HCT116 (cell line): ENCODE measurements at regions not wholly inside any gene's neighbourhood (a gene's known extent, or its start where the extent isn't known, plus 50 kb on each side); places are given as distances from the start of the nearest gene placed in this dataset.

Experiments used
- ATAC-seq: fragments of 200-7000 bp; cut with Tn5 transposase; 2 replicates; pipeline ENCODE4 v1.9.1; 2020; ENCODE audit warnings: mild to moderate bottlenecking, moderate library complexity
- BruUV-seq: library from RNA; stranded (reverse); fragments of 400-500 nt; replicated peaks from 2 replicates; lab custom pipeline; 2021; lab: Mats Ljungman, UMichigan
- CTCF ChIA-PET: fragments of 300-600 bp; sonication (Branson Sonifier 250); formaldehyde crosslinking; loops from one replicate; lab custom pipeline; 2021; ENCODE audit warnings: antibody characterized with exemption; lab: Charles Lee
- POLR2A ChIA-PET: fragments of 300-600, 350-600 bp; sonication (Branson Sonifier 250); formaldehyde crosslinking; loops from one replicate; lab custom pipeline; 2021; ENCODE audit warnings: antibody characterized with exemption; lab: Charles Lee
- RAD21 ChIA-PET, 2 experiments: fragments of 300-600 bp; sonication (Branson Sonifier 250); formaldehyde crosslinking; loops; one replicate each; lab custom pipeline; 2023; ENCODE audit warnings: low total read pairs in 2 of 2; ENCODE audit not compliant: uncharacterized antibody in 2 of 2, unreplicated experiment in 2 of 2, low non-redundant PET in 1 of 2; lab: Charles Lee
- DNase-seq: peaks from one replicate; pipeline ENCODE4 v3.0.0-alpha.2; 2010; ENCODE audit warnings: low read depth, low spot score
- H2AFZ ChIP-seq: fragments of 200-600 bp; shearing (Covaris generic), sonication (generic); 2 replicates; pipeline ENCODE4 v1.6.1; 2017; ENCODE audit warnings: low read depth, mixed run types, mixed read lengths, antibody characterized with exemption, low read length; ENCODE audit not compliant: poor library complexity, severe bottlenecking
- H3K27ac ChIP-seq: 2 replicates; pipeline ENCODE4 v1.5.1; 2012; ENCODE audit warnings: low read depth, low read length
- H3K27me3 ChIP-seq: fragments of 200-600 bp; sonication (generic); 2 replicates; pipeline ENCODE4 v1.6.1; 2016; ENCODE audit warnings: mixed run types, low read length, mixed read lengths; ENCODE audit not compliant: insufficient read depth
- H3K36me3 ChIP-seq, 2 experiments: fragments of 200-500 bp in 1 of 2; fragments of 200-600 bp in 1 of 2; sonication (Bioruptor generic) in 1 of 2; sonication (generic) in 1 of 2; 2 replicates each; pipeline versions ENCODE4 v1.5.1 to v1.6.1; 2014 to 2016; ENCODE audit warnings: low read length in 2 of 2, inconsistent platforms in 1 of 2, mixed read lengths in 1 of 2, mixed run types in 1 of 2; ENCODE audit not compliant: insufficient read depth in 2 of 2, control insufficient read depth in 1 of 2
- H3K4me1 ChIP-seq, 2 experiments: fragments of 200-600 bp in 1 of 2; sonication (generic) in 1 of 2; 2 replicates each; pipeline versions ENCODE4 v1.5.1 to v1.6.1; 2012 to 2017; ENCODE audit warnings: low read length in 2 of 2, inconsistent platforms in 1 of 2, mild to moderate bottlenecking in 1 of 2, mixed read lengths in 1 of 2, mixed run types in 1 of 2, moderate library complexity in 1 of 2; ENCODE audit not compliant: insufficient read depth in 2 of 2, control insufficient read depth in 1 of 2
- H3K4me2 ChIP-seq: fragments of 200-600 bp; sonication (generic); 2 replicates; pipeline ENCODE4 v1.6.1; 2017; ENCODE audit warnings: mixed run types, low read length, mixed read lengths
- H3K4me3 ChIP-seq, 2 experiments: fragments of 200-600 bp in 1 of 2; sonication (generic) in 1 of 2; replicated peaks in 1 of 2; 2 replicates each; pipeline ENCODE4 v1.5.1; 2011 to 2016; ENCODE audit warnings: low read length in 2 of 2, control low read depth in 1 of 2, low read depth in 1 of 2, mild to moderate bottlenecking in 1 of 2, mixed read lengths in 1 of 2, mixed run types in 1 of 2
- H3K79me2 ChIP-seq: fragments of 200-600 bp; sonication (generic); 2 replicates; pipeline ENCODE4 v1.6.1; 2017; ENCODE audit warnings: mild to moderate bottlenecking, mixed run types, low read length, moderate library complexity, mixed read lengths; ENCODE audit not compliant: insufficient read depth
- H3K9ac ChIP-seq: fragments of 200-600 bp; sonication (generic); 2 replicates; pipeline ENCODE4 v1.6.1; 2016; ENCODE audit warnings: low read length, mixed read lengths
- H3K9me2 ChIP-seq: fragments of 200-600 bp; sonication (generic), shearing (Covaris generic); 2 replicates; pipeline ENCODE4 v1.6.1; 2017; ENCODE audit warnings: mixed run types, mild to moderate bottlenecking, moderate library complexity; ENCODE audit not compliant: insufficient read depth
- H3K9me3 ChIP-seq, 2 experiments: fragments of 200-500 bp in 1 of 2; fragments of 200-600 bp in 1 of 2; sonication (Bioruptor generic) in 1 of 2; sonication (generic) in 1 of 2; 2 replicates each; pipeline ENCODE4 v1.6.1; 2014 to 2017; ENCODE audit warnings: low read length in 2 of 2, mixed read lengths in 2 of 2, inconsistent platforms in 1 of 2, low read depth in 1 of 2, mild to moderate bottlenecking in 1 of 2, mixed run types in 1 of 2, moderate library complexity in 1 of 2; ENCODE audit not compliant: control insufficient read depth in 1 of 2, insufficient read depth in 1 of 2
- H4K20me1 ChIP-seq: fragments of 200-600 bp; sonication (generic), shearing (Covaris generic); 2 replicates; pipeline ENCODE4 v1.6.1; 2017; ENCODE audit warnings: mixed run types, mild to moderate bottlenecking, moderate library complexity; ENCODE audit not compliant: insufficient read depth
- ATF3 ChIP-seq: IDR thresholded peaks from 2 replicates; pipeline ENCODE4 v1.6.1; 2012
- CEBPB ChIP-seq: IDR thresholded peaks from 2 replicates; pipeline ENCODE4 v1.6.1; 2012; ENCODE audit warnings: low read depth
- CTCF ChIP-seq, 3 experiments: fragments of 200-600 bp in 1 of 3; sonication (generic) in 1 of 3; IDR thresholded peaks in 2 of 3; conservative IDR thresholded peaks in 1 of 3; 2 replicates each; pipeline ENCODE4 v1.5.1; 2012 to 2017; ENCODE audit warnings: low read depth in 2 of 3, low read length in 2 of 3, antibody characterized with exemption in 1 of 3, borderline replicate concordance in 1 of 3, control low read depth in 1 of 3, mild to moderate bottlenecking in 1 of 3, mixed read lengths in 1 of 3, mixed run types in 1 of 3, moderate library complexity in 1 of 3; ENCODE audit not compliant: insufficient read depth in 1 of 3
- ELF1 ChIP-seq: IDR thresholded peaks from 2 replicates; pipeline ENCODE4 v1.6.1; 2012; ENCODE audit warnings: low read depth, borderline replicate concordance
- EZH2 ChIP-seq: fragments of 200-600 bp; sonication (generic); IDR thresholded peaks from 2 replicates; pipeline ENCODE4 v1.6.1; 2017; ENCODE audit warnings: antibody characterized with exemption, mixed run types
- EZH2phosphoT487 ChIP-seq: fragments of 200-600 bp; IDR thresholded peaks from 2 replicates; pipeline ENCODE4 v1.6.1; 2018; ENCODE audit warnings: antibody characterized with exemption, borderline replicate concordance
- JUND ChIP-seq: IDR thresholded peaks from 2 replicates; pipeline ENCODE4 v1.6.1; 2012
- POLR2A ChIP-seq: IDR thresholded peaks from 2 replicates; pipeline ENCODE4 v1.7.0; 2011; ENCODE audit warnings: borderline replicate concordance; ENCODE audit not compliant: insufficient read depth, insufficient read length; ENCODE audit errors: extremely low read depth
- POLR2AphosphoS5 ChIP-seq: IDR thresholded peaks from 2 replicates; pipeline ENCODE4 v1.6.1; 2011; ENCODE audit warnings: mild to moderate bottlenecking, low read depth, low read length, moderate library complexity
- SIN3A ChIP-seq: IDR thresholded peaks from 2 replicates; pipeline ENCODE4 v1.6.1; 2012; ENCODE audit warnings: low read depth
- SRF ChIP-seq: IDR thresholded peaks from 2 replicates; pipeline ENCODE4 v1.6.1; 2012; ENCODE audit warnings: low read depth
- YY1 ChIP-seq: IDR thresholded peaks from 2 replicates; pipeline ENCODE4 v1.6.1; 2011; ENCODE audit warnings: low read length, low read depth, moderate library complexity, mild to moderate bottlenecking; ENCODE audit not compliant: insufficient replicate concordance; ENCODE audit errors: extremely low read depth
- ZNF274 ChIP-seq: fragments of 200-500 bp; sonication (Bioruptor generic); IDR thresholded peaks from 2 replicates; pipeline ENCODE4 v1.6.1; 2014; ENCODE audit warnings: mild to moderate bottlenecking, low read depth, low read length, inconsistent platforms
- intact Hi-C: fragments of 100-400 bp; cut with micrococcal nuclease; formaldehyde crosslinking; loops from 2 replicates; pipeline ENCODE4 v1.10.0; 2022

DNA sequence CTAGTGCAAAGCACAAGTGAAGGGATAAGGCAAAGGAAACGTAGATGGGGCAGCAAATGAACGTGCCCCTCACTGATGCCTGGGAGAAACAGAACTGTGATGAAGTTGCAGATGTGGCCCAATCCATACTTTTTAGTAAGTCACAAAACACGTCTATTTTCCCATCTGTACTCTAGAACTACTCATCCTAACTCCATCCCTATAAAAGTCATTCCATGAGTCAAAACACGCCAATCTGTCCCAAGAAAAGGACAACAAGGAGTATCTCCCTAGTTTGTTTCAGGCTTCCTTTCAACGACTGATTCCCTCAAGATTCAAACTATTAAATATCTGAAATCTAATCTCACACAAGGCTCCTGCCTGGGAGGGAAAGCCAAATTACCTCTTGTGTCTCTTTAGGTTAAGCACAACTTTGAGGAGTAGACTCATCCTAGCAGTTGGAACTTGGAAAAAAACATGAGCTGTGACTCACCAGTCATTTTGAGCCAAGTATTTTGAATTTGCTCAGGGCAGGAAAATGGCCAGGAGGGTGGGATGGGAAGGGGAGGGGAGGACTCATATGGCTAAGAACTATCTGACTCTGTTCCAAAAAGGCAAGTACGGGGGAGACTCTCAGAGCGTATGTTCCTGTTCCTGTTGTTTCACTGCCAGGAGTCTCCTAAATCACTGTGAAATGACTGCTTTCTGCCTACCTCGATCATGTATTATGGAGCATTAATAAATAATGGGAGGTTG lies 214.5 kb upstream of the CAMK1G start (continued):
- no peak for TF ChIP-seq CTCF (IDR thresholded peaks at IDR 0.05 in 2 of 3, conservative IDR thresholded peaks at IDR 0.05 in 1 of 3; ENCODE audit: borderline replicate concordance in 1 of 3, insufficient read depth in 1 of 3, low read depth in 2 of 3, low read length in 2 of 3)
- TF ChIP-seq JUND: no peak
- TF ChIP-seq, all 23 proteins: peak for 0

- ATAC-seq (no peak), DNase-seq (no peak)
- Histone ChIP-seq H2AFZ (no peak overlapping the region), H3K4me2 (no peak overlapping the region), H3K36me3 (no peaks in the 10 kb centered on the region), H3K27ac (no peak overlapping the region), H3K9me2 (no peaks in the 10 kb centered on the region), H3K4me1 (peaks cover 0 to 7% of the 10 kb centered on the region in 2 experiments; a peak in 1 of 4 replicates), H3K9me3 (no peaks in the 10 kb centered on the region), H3K27me3 (no peaks in the 10 kb centered on the region), H3K9ac (no peak overlapping the region), H3K4me3 (no peak overlapping the region), H4K20me1 (no peaks in the 10 kb centered on the region), H3K79me2 (no peaks in the 10 kb centered on the region)
- no TSS peak for BruUV-seq
- intact Hi-C loops: loop anchor here (10.0 kb wide), 1 partner anchor 354 kb away; no protein-coding TSS in a partner anchor
- ChIA-PET POLR2A (no interaction called here), CTCF (no interaction called here), RAD21 (no interaction called here)
- TF ChIP-seq CEBPB: no peak
- no peak for TF ChIP-seq EZH2phosphoT487
- TF ChIP-seq ATF3: no peak
- TF ChIP-seq SRF: no peak
- no peak for TF ChIP-seq ELF1
- TF ChIP-seq SIN3A: no peak
- TF ChIP-seq POLR2AphosphoS5: no peak
- TF ChIP-seq JUND: no peak
- no peak for TF ChIP-seq ZNF274
- no peak for TF ChIP-seq YY1
- no peak for TF ChIP-seq EZH2
- TF ChIP-seq POLR2A: no peak
Observed at GRCh38 chr1:209370241-209370995, 213.1 kb upstream of the CAMK1G start.
